GM18498 (cell line): ENCODE measurements at regions not wholly inside any gene's neighbourhood (a gene's known extent, or its start where the extent isn't known, plus 50 kb on each side); places are given as distances from the start of the nearest gene placed in this dataset.
"Not testable (repeated sequence)": the region's sequence is repeated elsewhere in the genome, so short reads cannot be mapped to it uniquely, and the experiment has no call there.

Source experiments
- ATAC-seq: cut with Tn5 transposase; IDR thresholded peaks from one replicate; pipeline ENCODE4 v1.9.1; 2021; ENCODE audit warnings: mild to moderate bottlenecking, moderate library complexity; ENCODE audit not compliant: unreplicated experiment

DNA sequence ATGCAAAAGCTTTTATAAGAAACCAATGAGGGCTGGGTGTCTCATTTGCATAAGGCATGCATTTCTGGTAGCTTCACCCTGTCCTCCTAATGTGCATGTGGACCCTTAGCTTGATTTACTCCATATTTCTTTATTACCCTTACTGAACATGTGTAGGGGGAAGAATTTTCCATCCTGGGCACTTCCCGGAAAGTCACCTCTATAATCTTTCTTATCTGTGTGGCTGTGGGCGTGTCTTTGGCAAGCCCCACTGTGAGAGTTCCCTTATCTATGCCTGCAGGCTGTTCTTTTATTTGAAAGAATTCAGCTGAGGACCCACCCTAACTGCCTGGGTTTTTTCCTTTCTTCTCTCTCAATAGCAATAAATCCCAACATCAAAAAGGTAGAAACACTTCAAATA lies 627.8 kb downstream of the DOK5 start:
- ATAC-seq: no peak

DNA sequence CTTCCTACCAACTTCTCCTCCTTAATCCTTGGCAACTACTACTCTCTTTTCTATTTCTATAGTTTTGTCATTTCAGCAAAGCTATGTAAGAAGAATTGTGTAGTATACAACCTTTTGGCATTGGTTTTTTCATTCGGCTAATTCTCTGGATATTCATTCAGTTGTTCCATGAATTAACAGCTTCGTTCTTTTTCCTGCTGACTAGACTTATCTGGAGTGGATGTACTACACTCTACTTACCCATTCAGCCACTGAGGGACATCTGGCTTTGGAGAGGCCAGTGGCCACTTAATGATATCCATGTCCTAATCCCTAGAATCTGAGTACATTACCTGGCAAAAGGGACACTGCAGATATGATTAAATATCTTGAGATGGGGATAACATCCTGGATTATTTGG lies 623.9 kb downstream of the DOK5 start:
- no peak for ATAC-seq

DNA sequence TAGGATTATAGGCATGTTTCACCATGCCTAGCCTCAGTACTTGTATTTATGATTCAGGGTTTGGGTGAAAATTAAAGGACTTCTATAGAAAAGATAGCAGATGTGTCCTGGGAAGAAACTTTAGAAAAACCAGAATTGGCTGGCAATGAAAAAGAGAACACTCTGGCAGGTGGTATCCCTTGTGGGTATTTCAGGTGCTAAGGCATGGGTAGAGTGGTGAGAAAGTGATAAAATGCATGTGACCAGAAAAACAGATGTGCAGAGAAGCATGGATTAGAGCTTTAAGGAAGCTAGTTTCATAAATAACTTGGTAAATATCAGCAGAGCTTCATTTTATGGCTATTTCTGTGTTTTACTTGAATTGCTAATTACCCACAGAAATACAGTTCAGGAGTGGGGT lies 622.2 kb downstream of the DOK5 start:
- no peak for ATAC-seq

DNA sequence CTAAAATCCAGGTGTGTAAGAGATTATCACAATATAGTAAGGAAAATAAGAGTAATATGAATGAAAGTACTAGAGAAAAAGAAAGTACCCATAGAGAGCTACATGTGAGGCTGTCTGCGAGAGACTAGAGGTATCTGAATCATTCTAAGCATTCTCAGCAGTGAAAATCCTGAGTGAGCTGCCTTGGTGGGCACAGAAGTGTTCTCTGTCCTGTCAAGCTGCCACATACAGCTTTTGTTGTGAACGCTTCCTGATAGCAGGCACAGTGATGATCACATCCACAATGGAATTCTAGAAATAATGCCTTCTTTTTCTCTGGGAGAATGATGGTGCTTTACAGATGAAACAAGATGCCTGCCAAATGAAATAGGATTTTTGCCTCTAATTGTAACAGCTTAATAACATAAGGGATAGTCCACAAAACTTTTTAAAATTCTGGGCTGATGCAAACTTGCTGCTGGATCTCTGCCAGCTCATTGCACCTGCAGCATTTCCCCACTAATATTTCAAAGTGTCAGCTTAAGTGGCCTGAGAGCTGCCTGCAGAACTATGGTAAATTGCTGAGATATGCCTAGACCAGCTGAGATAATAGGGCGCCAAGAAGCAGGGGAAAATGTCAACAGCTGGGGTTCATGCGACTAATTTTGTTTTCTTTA lies 620.5 kb downstream of the DOK5 start:
- ATAC-seq: no peak

DNA sequence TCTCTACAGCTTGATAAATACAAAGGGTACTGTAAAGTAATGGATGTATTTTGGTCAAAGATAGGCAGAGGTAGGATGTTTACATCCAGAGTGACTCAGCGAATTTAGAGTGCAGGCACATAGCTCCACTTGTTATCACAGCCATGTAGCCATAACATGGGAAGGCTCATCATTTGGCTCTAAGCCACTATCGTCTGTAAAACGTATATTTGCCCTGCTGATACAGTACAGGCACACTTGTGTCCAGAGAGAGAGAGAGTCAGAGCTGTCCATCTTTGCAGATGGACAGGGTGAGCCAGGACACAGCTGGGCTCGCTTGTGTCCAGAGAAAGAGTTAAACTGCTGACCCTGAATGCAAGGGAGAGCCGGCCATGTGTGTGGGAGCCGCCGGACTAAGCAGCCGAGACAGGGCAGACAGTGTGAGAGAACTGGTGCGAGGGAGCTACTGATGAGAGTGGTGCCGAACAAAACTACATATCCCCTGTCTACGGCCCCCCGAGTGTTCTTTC lies 619.0 kb downstream of the DOK5 start:
- ATAC-seq: no peak

DNA sequence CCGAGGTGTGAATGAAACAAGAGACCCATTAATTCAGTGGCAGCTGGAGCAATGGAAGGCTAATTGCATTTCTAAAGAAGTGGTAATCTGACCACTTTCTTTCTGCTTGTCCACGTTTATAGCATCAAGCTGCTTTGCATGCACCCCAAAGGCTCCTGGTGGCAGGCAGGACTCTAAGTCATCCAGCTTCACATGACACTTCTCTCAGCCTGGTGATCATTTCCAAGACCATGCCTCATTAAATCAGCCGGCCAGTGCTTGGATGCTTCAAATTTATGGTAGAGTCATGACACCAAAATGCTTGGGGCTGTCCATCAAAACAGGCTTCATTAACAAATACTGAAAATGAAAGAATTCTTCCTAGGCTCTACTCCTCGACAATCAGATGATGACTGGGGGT lies 614.9 kb downstream of the DOK5 start:
- no peak for ATAC-seq

DNA sequence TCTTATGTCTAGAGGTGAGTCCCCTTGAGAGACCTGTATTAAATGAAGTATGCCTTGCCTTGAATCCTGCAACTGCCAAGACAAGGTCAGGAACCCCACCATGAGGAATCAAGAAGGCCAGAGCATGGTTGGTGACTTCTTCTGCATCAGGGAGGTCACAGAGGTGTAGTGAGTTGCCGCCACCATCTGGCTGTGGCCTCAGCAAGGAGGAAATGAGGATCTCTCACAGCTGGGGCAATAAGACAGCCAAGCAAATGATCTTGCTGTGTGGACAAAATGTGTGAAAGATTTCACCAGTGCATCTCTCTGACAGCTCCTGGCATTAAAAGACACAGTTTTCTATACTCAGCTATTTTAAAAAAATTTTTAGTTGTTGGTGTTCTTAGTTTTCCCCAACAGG lies 611.0 kb downstream of the DOK5 start:
- ATAC-seq: no peak

DNA sequence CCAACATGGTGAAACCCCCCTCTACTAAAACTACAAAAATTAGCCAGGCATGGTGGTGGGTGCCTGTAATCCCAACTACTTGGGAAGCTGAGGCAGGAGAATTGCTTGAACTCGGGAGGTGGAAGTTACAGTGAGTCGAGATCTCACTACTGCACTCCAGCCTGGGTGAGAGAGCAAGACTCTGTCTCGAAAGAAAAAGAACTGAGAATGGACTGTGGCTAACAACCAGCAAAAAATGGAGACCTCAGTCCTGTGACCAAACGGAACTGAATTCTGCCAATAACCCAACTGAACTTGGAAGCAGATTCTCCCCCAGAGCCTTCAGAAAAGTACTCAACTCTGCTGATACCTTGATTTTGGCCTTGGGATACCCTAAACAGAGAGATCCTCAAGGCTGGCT lies 604.5 kb downstream of the DOK5 start:
- no peak for ATAC-seq

DNA sequence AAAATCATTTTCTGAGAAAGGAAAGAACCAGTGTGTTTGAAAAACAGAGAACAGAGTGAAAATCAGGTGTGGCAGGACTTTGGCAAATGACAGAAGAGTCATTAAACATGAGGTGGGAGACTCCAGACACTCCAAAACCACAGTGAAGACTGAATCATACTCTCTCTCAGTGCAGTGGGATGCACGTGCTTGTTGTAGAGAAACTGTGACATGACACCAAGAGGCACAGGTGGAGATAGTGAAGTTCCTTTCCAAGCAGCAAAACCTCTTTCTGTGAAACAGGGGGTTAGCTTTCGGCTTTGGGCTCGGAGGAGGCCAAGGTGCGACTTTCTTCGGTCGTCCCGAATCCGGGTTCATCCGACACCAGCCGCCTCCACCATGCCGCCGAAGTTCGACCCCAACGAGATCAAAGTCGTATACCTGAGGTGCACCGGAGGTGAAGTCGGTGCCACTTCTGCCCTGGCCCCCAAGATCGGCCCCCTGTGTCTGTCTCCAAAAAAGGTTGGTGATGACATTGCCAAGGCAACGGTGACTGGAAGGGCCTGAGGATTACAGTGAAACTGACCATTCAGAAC lies 599.0 kb downstream of the DOK5 start:
- not testable (repeated sequence) for ATAC-seq

DNA sequence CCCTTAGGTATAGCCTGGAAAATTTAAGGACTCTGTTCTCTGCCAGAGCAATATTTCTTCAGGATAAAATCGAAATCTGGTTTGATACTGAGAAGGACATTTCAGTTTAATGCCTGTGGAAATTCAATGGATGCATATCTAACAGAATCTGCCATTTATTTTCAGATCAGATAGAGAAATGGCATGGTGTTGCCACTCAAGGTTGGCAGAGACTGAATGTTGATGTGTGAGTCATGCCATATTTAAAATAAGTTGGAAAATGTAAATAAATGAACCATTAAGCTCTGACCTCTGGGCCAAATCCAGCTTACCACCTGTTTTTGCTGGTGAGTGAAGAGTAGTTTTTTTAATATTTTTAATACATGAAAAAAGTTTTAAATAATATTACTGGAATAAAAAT lies 594.6 kb downstream of the DOK5 start:
- no peak for ATAC-seq

DNA sequence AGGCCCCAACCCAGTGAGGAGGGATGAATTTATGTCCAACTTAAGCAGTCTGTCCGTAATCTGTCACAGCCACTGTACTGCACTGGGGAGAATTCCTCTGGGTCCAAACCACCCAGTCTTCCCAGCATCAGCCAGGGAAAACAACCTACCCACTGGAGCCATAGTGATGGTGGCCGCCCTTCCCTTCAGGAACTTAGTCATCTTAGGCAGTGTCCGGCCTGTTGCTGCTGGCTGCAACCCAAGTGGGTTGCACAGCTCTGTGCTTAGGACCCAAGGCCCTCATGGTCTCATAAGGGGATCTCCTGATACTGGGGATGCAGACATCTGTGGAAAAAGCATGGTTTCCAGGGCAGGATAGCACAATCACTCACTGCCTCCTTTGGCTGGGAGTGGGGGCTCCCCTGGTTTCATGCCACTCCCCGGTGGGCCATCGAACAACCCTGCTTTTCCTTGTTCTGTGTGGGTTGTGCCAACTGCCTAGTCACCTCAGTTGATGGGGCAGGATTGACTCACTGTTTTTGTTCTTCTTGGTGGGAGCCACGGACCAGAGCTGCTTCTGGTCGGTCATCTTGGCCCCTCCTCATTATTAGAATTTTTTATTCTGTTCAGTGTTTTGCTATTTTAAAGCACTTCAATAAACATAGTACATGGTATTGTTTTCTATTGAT lies 591.9 kb downstream of the DOK5 start:
- no peak for ATAC-seq

DNA sequence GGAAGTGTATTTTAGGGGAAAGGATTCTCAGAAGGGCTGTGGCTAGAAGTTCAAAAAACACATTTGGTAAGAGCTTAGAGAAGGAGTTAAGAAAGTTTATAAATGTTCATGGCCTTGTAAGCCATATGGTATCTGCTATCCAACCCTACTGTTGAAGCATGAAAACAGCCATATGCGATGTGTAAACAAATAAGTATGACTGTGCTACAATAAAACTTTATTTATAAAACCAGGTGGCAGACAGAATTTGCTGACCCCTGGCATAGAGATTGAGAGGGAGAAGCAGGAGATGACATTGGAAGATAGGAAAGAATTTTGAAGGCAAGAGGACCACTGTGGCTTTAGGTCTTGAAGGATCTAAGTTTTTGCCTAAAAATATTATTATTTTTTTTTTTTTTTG lies 583.5 kb downstream of the DOK5 start:
- no peak for ATAC-seq

DNA sequence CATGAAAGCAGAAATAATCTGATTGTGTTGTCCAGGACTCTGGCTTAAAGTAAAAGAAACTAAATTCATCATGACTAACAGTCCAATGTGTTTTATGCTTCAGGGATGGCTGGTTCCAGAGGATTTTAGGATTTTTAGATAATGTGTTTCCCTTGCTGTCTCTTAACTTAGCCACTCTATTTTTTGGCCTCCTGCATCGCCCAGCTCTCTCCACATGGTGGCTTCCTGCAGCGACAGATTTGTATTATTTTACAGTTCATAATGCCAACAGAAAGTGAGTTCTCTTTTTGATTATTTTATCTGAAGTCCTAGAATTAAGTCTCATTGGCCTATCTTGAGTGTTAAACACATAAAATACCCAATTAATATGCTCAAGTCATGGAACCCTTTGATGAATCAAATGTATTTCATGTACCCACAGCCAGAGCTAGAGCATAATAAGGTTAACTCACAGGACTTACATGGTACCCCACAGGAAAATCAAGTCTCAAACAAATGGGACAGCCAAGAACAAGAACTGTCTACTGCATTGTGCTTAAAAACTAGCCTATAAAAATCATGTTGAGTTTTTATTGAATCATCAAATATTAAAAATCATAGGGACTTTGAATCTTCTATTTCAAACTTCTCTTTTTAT lies 582.5 kb downstream of the DOK5 start:
- no peak for ATAC-seq

DNA sequence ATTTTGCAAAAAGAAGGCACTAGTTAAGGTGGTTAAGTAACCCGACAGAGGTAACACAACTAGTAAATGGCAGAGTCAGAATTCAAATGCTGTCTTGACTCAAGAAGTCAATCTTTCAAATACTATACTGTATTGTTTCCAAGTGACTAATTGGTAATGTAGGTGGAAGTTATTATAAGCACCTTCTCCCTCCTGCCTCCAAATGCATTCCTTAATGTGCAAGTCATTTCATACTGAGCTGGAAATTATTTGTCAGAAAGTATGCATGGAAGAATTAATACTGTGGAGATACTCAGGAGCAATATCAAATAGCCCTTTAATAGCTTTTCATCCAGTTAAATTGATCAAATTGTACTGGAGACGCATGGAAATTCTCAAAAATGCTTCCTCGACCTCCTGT lies 579.1 kb downstream of the DOK5 start:
- no peak for ATAC-seq

DNA sequence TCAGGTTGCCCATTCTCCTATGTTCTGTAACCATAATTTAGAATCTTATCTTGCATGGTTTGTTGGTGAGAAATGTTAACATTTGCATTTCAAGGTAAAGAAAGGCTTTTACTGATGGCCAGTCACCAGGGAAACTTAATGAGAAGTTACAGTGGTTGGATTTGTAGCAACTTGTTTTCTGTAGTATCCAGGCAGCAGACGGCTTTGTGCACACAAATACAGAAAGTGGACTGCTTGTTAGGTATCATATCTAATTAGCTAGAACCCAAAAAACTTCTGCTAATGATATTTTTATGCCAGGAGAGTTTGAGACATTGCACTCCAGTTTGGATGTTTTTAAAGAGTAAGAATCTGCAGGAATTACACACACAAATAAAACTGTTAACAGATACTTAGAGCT lies 578.0 kb downstream of the DOK5 start:
- no peak for ATAC-seq

DNA sequence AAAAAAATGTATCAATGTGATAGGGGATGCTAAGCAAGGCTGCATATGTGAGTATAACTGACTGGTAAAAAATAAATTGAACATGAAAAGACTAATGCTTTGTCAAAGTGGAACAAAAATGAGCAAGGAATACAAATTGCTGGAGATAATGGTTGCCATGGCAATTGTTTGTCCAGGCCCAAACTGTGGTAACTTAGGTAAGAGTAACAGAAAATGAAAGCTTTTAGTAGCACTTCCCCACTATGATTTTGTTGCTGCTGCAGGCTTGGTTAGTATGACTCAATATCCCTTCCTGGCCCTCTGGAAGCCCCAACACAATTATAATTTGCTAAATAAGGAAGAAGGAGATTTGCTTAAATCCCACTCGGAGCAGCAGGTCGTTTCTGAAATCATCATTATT lies 577.1 kb downstream of the DOK5 start:
- ATAC-seq: no peak

DNA sequence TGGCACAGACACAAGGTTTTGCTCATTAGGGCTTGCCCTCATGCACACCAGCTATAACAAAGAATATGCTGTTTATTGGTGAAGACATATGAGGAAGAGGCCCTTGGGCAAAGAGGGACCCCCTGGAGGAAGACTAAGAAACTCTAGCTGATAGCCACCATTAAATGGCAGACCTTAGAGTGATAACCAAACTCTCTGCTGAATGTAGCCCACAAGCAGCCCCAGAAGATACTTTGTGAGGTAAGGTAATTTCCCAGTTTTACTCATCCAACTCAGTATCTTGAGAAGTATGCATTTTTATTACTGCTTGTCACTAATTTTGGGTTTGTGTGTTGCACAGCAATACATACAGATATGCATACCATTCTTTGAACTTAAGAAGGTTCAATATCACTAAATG lies 563.3 kb downstream of the DOK5 start:
- no peak for ATAC-seq

DNA sequence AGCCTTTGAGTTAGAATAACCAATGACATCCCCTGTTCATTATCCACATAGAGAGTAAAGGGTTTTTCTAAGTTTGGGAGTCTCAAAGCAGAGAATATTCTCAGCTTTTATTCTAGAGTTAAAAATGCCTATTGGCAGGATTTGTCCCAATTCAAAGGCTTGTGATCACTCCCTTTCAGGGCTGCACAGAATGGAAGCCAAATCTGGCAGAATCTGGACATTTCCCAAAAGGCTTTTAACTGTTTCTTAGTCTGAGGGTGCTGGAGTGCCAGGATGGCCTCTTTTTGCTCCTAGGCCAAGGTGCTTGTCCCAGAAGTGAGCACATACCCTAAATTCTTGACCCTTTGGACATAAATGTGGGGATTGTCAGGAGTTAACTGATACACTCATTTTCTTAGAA lies 556.6 kb downstream of the DOK5 start:
- no peak for ATAC-seq

DNA sequence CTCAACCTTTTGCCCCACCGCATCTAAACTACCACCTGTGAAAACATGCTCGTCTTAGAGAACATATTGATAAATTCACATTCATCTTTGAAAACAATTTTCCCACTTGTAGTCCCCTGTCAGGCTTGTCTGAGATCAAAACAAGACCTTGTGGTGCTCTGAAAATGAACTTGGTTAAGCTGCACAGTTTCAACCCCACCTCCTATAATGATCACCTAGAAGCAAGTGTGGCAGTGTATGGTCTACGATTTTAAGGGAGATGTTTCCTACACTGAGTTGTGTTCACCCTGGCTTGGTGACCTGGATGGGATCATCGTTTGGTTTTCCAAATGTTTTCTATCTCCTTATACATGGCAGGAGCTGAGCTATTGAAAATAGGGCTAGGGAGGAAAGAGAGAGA lies 539.4 kb downstream of the DOK5 start:
- no peak for ATAC-seq

DNA sequence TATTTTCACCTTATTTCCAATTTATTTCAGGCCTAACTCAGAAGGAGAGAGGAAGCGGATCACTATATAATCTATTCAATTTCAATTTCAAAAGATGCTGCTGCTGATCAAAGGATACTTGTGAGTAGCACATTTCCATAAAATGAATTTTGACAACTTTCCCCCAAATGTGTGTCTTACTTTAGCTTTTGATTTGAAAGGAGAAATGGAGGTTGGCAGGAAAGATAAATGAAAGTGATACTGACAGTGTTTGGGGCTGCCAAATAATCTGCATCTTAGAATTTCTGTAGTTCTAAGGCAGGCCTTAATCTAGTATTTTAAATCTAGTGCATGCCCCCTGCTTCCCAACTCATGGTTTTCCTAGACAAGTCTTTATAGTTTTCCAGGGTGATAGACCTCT lies 535.4 kb downstream of the DOK5 start:
- ATAC-seq: no peak

DNA sequence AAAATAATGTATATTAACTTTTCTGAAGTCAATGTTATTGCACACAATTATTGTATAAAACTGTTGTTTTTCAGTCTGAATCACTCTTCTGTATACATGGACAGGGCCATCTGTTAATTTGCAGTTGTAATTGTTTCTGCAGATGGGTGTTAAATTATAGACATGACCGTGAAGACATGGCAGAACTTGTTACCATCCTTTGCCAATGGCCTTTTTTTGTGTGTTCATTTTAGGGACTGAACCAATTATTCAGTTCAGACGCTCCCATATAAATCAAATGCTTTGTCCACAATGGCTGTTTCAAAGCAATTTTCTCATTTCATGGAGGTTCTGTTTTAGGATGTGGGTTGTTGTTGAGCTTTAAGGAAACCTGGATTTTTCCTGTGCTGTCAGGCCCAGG lies 533.7 kb downstream of the DOK5 start:
- ATAC-seq: no peak

DNA sequence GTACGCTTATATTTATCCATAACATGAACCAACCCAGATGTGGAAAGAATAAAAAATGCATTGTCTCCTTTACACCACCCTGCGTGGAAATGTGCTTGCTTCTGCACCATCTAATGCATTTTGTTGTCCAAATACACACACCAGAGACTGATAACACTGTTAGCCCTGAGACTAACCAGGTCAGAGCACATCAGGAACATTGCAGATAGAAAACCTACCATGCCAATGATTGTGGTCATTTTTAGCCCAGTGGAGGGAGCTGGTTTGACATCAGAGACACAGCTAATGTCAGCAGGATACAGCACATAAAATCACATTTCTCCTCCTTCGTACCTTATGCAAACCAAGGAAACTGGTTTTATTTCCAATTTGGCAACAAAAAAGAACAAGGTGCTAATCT lies 528.7 kb downstream of the DOK5 start:
- no peak for ATAC-seq
